Gastroesophageal sphincter (tissue), 3 donors: ENCODE measurements at regions not wholly inside any gene's neighbourhood (a gene's known extent, or its start where the extent isn't known, plus 50 kb on each side); places are given as distances from the start of the nearest gene placed in this dataset.

Experiments
- CTCF ChIP-seq, 4 experiments: fragments of 200-600 bp in 2 of 4; fragments of 450-650 bp in 2 of 4; sonication (generic) in 1 of 4; IDR thresholded peaks; one replicate each; pipeline ENCODE4 v1.5.1; 2017 to 2019; ENCODE audit warnings: antibody characterized with exemption in 4 of 4, mild to moderate bottlenecking in 2 of 4, moderate library complexity in 2 of 4
- POLR2A ChIP-seq, 2 donors: fragments of 450-650 bp; IDR thresholded peaks; one replicate each; pipeline ENCODE4 v1.6.1; 2017; ENCODE audit warnings: antibody characterized with exemption in 2 of 2, mild to moderate bottlenecking in 2 of 2, moderate library complexity in 1 of 2
- POLR2AphosphoS5 ChIP-seq: sonication (generic); formaldehyde crosslinking; IDR thresholded peaks from one replicate; pipeline ENCODE4 v1.6.1; 2017; ENCODE audit warnings: antibody characterized with exemption

DNA sequence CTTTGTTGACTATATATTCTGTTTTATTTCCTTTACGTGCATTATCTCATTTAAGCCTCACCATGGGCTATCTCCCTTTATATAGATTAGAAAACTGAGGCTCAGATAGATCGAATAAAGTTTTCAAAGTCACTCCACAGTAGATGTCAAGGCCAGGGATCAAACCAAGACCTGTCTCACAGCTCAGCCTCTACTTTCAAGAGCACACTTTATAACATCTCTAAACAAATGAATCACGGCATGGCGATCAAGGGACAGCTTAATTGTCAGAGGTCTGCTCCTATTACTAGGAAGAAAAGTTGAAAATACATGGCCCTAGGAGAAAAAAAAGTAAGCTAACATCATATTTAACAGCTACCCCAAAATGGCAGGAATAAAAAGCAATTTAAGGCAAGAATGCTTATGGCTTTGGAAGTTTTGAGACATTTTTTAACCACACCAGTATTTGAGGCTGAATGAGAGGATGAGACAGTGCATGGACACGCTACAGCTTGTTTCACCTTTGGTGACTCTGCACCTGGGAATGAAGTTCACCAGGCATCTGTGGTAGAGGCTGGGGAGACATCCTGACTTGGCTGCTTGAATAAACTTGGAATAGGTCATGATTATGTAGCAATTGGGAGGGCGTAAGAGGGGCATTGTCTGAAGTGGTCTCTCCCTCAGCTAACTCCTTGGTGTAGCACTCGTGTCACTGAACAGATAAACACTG lies 486.8 kb upstream of the WWC1 start:
- TF ChIP-seq POLR2AphosphoS5 (no peak), CTCF (IDR thresholded peaks at IDR 0.05) (no peak), POLR2A (IDR thresholded peaks at IDR 0.05) (no peak)
